Fibroblast of pulmonary artery (primary cell): ENCODE measurements at regions not wholly inside any gene's neighbourhood (a gene's known extent, or its start where the extent isn't known, plus 50 kb on each side); places are given as distances from the start of the nearest gene placed in this dataset.

Source experiments
- DNase-seq: peaks from one replicate; pipeline ENCODE4 v3.0.0-alpha.2; 2010; ENCODE audit warnings: low read depth
- H3K4me3 ChIP-seq: replicated peaks from 2 replicates; pipeline ENCODE4 v1.5.1; 2011; ENCODE audit warnings: low read depth, mild to moderate bottlenecking, control low read depth, low read length, moderate library complexity
- TF ChIP-seq, protein P1 (sequence below): IDR thresholded peaks from 2 replicates; pipeline ENCODE4 v1.5.1; 2011; ENCODE audit warnings: mild to moderate bottlenecking, control low read depth, low read length, inconsistent platforms; ENCODE audit errors: missing control alignments

DNA sequence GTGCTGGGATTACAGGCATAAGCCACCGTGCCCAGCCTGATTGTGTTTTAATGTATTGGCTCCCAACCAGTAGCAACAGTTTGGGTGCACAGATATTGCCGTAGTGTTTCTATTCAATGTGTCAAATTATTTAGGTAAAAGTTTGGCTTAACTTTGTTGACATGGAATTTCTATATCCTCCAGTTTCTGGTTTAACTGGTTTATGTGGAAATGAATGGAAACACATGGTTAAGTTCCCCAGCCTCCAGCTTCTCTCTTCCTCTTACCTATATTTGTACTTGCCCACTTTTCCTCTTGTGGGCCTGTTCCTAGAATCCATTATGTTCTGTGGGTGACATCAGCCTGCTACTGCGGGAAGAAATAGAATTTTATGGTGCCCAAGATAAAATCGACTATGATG is 53.9 kb upstream of the ESR1 start:
- H3K4me3 ChIP-seq, result no peak overlapping the region
- no peak for DNase-seq
- TF ChIP-seq, protein P1, sequence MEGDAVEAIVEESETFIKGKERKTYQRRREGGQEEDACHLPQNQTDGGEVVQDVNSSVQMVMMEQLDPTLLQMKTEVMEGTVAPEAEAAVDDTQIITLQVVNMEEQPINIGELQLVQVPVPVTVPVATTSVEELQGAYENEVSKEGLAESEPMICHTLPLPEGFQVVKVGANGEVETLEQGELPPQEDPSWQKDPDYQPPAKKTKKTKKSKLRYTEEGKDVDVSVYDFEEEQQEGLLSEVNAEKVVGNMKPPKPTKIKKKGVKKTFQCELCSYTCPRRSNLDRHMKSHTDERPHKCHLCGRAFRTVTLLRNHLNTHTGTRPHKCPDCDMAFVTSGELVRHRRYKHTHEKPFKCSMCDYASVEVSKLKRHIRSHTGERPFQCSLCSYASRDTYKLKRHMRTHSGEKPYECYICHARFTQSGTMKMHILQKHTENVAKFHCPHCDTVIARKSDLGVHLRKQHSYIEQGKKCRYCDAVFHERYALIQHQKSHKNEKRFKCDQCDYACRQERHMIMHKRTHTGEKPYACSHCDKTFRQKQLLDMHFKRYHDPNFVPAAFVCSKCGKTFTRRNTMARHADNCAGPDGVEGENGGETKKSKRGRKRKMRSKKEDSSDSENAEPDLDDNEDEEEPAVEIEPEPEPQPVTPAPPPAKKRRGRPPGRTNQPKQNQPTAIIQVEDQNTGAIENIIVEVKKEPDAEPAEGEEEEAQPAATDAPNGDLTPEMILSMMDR, result no peak

DNA sequence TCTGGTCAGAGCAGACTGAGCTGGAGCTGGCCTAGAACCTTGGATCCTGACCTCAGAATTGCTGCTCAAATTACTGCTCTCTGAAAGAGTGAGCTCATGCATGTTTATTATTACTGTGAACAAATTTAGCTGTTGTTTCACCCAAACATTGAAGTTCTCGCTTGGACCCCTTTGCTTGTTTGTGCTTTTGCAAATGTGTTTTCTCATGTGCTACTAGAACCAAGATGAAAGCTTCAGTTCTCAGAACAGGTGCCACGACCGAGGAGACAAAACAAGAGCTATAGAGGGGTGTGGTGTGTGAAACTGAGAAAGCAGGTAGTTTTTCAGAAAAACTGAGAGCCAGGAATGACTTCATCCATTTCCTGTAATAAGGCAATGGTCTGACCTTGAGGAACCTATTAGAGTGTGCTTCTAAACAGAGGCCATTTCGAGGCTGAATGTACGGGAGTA is 50.0 kb upstream of the ESR1 start:
- DNase-seq, result no peak

More for the DNA sequence above, 50.0 kb upstream of the ESR1 start:
- no peak overlapping the region for H3K4me3 ChIP-seq
- TF ChIP-seq, protein P1, result no peak
